PFSK-1 (cell line): ENCODE measurements at regions not wholly inside any gene's neighbourhood (a gene's known extent, or its start where the extent isn't known, plus 50 kb on each side); places are given as distances from the start of the nearest gene placed in this dataset.

ENCODE experiments used
- POLR2AphosphoS5 ChIP-seq: IDR thresholded peaks from 2 replicates; pipeline ENCODE4 v1.6.1; 2012; ENCODE audit warnings: low read depth, mild to moderate bottlenecking, control low read depth, low read length, moderate library complexity
- REST ChIP-seq, 2 experiments: IDR thresholded peaks; 2 replicates each; pipeline versions ENCODE4 v1.6.1 to v1.8.0; 2011 to 2012; ENCODE audit warnings: low read depth in 2 of 2, low read length in 2 of 2, control low read depth in 1 of 2, inconsistent platforms in 1 of 2, mild to moderate bottlenecking in 1 of 2, moderate library complexity in 1 of 2; ENCODE audit not compliant: insufficient read depth in 1 of 2
- SIN3A ChIP-seq: IDR thresholded peaks from 2 replicates; pipeline ENCODE4 v1.6.1; 2012; ENCODE audit warnings: mild to moderate bottlenecking, low read length, moderate library complexity, borderline replicate concordance; ENCODE audit not compliant: insufficient read depth

- TF ChIP-seq POLR2AphosphoS5 (no peak), SIN3A (no peak), REST (IDR thresholded peaks at IDR 0.05; ENCODE audit: insufficient read depth in 1 of 2, low read depth in 2 of 2, low read length in 2 of 2) (no peak)
These were observed 745.9 kb upstream of the TENM4 start for GRCh38 chr11:80186692-80187091.
